SK-N-SH (cell line): ENCODE measurements at regions not wholly inside any gene's neighbourhood (a gene's known extent, or its start where the extent isn't known, plus 50 kb on each side); places are given as distances from the start of the nearest gene placed in this dataset.

ENCODE experiments used
- EZH2phosphoT487 ChIP-seq: fragments of 200-600 bp; sonication (generic); IDR thresholded peaks from 2 replicates; pipeline ENCODE4 v1.6.1; 2017; ENCODE audit warnings: low read depth, mixed run types, mild to moderate bottlenecking, antibody characterized with exemption, moderate library complexity, borderline replicate concordance
- JUND ChIP-seq: IDR thresholded peaks from 2 replicates; pipeline ENCODE4 v1.4.0; 2012
- MXI1 ChIP-seq: IDR thresholded peaks from 2 replicates; pipeline ENCODE4 v1.6.1; 2012; ENCODE audit warnings: mild to moderate bottlenecking, low read depth, low read length, improper control_type of control experiment
- NFIC ChIP-seq: IDR thresholded peaks from 2 replicates; pipeline ENCODE4 v1.4.0; 2012; ENCODE audit warnings: borderline replicate concordance
- POLR2AphosphoS5 ChIP-seq: IDR thresholded peaks from 2 replicates; pipeline ENCODE4 v1.6.1; 2012; ENCODE audit warnings: low read depth, low read length
- RCOR1 ChIP-seq: fragments of 150-350 bp; IDR thresholded peaks from 2 replicates; pipeline ENCODE4 v1.6.1; 2017; ENCODE audit warnings: antibody characterized with exemption, low read length
- RFX5 ChIP-seq: IDR thresholded peaks from 2 replicates; pipeline ENCODE4 v1.6.1; 2012; ENCODE audit warnings: mild to moderate bottlenecking, improper control_type of control experiment, low read length
- TF ChIP-seq, protein P1 (sequence below): IDR thresholded peaks from 2 replicates; pipeline ENCODE4 v1.6.1; 2012; ENCODE audit warnings: mild to moderate bottlenecking, low read depth, low read length, moderate library complexity
- TF ChIP-seq, protein P2 (sequence below): fragments of 200-600 bp; sonication (generic); IDR thresholded peaks from 2 replicates; pipeline ENCODE4 v1.6.1; 2017; ENCODE audit warnings: antibody characterized with exemption, mild to moderate bottlenecking, moderate library complexity
- TF ChIP-seq, protein P3 (sequence below): IDR thresholded peaks from 2 replicates; pipeline ENCODE4 v1.4.0; 2012; ENCODE audit warnings: low read depth, borderline replicate concordance

DNA sequence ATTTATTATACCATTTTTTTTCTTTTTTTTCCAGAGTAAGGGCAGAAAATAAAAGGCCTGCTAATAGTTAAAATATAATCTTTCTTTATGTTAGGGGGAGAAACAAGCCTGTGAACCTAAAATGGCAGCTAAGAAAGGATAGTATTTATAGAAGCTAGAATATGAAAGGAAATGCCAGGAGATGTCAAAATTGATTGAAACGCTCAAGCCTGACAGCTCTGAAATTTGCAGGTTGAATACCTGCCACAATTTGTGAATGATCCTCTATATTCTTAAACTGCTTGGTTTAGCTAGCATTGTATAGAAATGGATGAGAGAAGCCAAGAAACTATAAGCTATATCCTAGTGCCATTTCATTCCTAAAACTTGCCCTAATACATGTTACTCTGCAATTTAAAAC, 757.3 kb upstream of the PABPC4L start:
- TF ChIP-seq RCOR1: no peak
- TF ChIP-seq, protein P1, sequence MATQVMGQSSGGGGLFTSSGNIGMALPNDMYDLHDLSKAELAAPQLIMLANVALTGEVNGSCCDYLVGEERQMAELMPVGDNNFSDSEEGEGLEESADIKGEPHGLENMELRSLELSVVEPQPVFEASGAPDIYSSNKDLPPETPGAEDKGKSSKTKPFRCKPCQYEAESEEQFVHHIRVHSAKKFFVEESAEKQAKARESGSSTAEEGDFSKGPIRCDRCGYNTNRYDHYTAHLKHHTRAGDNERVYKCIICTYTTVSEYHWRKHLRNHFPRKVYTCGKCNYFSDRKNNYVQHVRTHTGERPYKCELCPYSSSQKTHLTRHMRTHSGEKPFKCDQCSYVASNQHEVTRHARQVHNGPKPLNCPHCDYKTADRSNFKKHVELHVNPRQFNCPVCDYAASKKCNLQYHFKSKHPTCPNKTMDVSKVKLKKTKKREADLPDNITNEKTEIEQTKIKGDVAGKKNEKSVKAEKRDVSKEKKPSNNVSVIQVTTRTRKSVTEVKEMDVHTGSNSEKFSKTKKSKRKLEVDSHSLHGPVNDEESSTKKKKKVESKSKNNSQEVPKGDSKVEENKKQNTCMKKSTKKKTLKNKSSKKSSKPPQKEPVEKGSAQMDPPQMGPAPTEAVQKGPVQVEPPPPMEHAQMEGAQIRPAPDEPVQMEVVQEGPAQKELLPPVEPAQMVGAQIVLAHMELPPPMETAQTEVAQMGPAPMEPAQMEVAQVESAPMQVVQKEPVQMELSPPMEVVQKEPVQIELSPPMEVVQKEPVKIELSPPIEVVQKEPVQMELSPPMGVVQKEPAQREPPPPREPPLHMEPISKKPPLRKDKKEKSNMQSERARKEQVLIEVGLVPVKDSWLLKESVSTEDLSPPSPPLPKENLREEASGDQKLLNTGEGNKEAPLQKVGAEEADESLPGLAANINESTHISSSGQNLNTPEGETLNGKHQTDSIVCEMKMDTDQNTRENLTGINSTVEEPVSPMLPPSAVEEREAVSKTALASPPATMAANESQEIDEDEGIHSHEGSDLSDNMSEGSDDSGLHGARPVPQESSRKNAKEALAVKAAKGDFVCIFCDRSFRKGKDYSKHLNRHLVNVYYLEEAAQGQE: no peak
- TF ChIP-seq, protein P2, sequence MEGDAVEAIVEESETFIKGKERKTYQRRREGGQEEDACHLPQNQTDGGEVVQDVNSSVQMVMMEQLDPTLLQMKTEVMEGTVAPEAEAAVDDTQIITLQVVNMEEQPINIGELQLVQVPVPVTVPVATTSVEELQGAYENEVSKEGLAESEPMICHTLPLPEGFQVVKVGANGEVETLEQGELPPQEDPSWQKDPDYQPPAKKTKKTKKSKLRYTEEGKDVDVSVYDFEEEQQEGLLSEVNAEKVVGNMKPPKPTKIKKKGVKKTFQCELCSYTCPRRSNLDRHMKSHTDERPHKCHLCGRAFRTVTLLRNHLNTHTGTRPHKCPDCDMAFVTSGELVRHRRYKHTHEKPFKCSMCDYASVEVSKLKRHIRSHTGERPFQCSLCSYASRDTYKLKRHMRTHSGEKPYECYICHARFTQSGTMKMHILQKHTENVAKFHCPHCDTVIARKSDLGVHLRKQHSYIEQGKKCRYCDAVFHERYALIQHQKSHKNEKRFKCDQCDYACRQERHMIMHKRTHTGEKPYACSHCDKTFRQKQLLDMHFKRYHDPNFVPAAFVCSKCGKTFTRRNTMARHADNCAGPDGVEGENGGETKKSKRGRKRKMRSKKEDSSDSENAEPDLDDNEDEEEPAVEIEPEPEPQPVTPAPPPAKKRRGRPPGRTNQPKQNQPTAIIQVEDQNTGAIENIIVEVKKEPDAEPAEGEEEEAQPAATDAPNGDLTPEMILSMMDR: no peak
- no peak for TF ChIP-seq JUND
- TF ChIP-seq MXI1: no peak
- no peak for TF ChIP-seq POLR2AphosphoS5
- TF ChIP-seq NFIC: no peak
- TF ChIP-seq RFX5: no peak
- TF ChIP-seq, protein P3, sequence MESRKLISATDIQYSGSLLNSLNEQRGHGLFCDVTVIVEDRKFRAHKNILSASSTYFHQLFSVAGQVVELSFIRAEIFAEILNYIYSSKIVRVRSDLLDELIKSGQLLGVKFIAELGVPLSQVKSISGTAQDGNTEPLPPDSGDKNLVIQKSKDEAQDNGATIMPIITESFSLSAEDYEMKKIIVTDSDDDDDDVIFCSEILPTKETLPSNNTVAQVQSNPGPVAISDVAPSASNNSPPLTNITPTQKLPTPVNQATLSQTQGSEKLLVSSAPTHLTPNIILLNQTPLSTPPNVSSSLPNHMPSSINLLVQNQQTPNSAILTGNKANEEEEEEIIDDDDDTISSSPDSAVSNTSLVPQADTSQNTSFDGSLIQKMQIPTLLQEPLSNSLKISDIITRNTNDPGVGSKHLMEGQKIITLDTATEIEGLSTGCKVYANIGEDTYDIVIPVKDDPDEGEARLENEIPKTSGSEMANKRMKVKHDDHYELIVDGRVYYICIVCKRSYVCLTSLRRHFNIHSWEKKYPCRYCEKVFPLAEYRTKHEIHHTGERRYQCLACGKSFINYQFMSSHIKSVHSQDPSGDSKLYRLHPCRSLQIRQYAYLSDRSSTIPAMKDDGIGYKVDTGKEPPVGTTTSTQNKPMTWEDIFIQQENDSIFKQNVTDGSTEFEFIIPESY: no peak
- no peak for TF ChIP-seq EZH2phosphoT487
